DMS 273 treated with DMSO at 0.1 percent for 48 hours (cell line): ENCODE measurements at regions not wholly inside any gene's neighbourhood (a gene's known extent, or its start where the extent isn't known, plus 50 kb on each side); places are given as distances from the start of the nearest gene placed in this dataset.

Experiments
- DNase-seq: peaks from one replicate; lab custom pipeline; 2025; lab: John Stamatoyannopoulos, UW

- no peak for DNase-seq
Observed at GRCh38 chr9:1331546-1332038, 281.4 kb downstream of the DMRT2 start.

DNA sequence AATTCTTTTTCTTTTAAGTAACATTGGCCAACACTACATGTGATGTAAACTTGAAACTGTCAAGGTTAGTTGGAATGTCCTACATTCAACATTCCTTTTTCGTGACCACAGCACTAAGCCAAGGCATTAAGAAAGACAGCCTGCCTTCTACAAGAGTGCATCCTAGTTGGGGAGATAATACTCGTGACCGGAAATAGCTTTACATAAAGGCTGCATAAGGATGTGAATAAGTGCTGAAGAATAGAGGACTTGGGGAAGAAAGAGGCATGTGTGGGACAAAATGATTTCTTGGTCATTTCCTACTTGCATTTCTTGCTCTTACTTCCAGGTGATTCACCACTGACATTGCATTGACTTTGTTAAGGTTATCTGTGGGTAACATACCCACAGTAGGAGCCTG, 282.0 kb downstream of the DMRT2 start:
- DNase-seq: no peak

- no peak for DNase-seq
Observed at GRCh38 chr9:1335174-1335573, 285.0 kb downstream of the DMRT2 start.

DNA sequence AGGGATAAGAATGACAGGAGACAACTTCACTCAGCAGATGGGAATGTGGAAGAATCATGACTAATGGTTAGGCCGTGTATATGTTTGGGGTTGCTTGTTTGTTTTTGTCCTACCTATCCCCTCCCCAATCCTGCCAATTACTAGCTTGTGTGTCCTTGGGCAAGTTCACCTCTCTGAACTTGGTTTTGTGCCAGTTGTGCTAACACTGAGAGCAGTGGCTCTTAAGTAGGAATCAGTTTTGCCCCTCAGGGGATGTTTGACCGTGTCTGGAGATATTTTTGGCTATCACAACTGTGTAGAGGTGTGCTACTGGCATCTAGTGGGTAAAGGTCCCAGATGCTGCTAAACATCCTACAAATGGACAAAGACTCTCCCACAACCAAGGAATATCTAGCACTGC, 287.0 kb downstream of the DMRT2 start:
- no peak for DNase-seq

- DNase-seq: no peak
Observed at GRCh38 chr9:1340390-1340789, 290.2 kb downstream of the DMRT2 start.

GRCh38 chr9:1353291-1353690, 303.1 kb downstream of the DMRT2 start:
- no peak for DNase-seq

DNA sequence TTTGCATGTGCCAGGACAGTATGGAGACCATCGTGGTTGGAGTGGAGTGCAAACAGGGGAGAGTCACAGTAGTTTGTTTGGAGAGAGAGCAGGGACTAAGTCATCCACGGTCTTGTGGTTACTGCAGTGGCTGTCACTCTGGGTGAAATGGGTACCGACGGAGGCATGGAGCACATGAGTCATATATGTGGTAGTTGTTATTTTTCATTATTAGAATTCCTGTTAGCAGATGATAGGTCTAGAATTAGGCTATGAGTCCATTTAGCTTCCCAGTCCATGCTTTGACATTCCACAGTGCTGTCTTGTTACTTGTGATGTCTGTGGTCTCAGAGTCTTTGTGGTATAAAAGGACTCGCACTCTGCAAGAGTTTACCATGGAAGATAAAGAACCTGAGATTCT, 303.9 kb downstream of the DMRT2 start:
- DNase-seq: no peak

GRCh38 chr9:1354606-1355005, 304.4 kb downstream of the DMRT2 start:
- DNase-seq: no peak

DNA sequence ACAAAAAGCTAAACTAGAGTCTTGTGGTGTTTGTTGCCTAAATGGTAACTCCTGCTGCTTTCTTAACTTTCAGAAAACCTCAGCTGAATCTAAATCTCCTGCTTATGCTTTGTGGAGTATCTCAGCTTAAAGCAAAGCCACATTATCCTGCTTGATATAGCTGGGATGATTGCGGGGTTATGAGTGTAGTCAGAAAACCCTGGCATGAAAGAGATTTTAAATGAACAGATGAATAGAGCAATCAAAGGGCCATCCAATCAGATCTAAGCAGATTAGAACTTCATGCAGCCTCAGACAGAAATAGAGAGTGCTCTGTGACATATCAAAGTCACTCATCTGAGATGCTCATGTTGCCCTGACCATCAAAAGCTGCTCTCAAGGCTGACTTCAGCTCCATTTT, 305.5 kb downstream of the DMRT2 start:
- DNase-seq: no peak

GRCh38 chr9:1362845-1363244, 312.7 kb downstream of the DMRT2 start:
- no peak for DNase-seq

DNA sequence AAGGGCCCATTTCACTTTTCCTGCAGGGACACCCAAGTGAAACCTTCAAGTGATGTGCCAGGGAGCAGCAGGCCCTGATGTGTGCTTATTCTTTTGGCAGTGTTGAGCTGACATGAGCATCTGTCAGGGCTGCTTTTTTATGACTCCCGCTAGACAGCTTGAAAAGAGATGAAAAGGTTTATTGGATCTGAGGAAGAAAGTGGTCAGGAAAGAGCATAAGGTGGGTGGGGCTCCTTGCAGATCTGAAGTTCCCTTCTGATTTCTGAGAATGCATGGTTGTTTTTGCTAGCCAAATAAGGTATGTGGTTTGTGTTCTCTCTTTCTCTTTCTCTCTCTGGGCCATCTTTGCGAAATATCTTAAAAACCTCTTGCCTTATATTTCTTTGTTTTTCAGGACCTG, 316.1 kb downstream of the DMRT2 start:
- DNase-seq: no peak

DNA sequence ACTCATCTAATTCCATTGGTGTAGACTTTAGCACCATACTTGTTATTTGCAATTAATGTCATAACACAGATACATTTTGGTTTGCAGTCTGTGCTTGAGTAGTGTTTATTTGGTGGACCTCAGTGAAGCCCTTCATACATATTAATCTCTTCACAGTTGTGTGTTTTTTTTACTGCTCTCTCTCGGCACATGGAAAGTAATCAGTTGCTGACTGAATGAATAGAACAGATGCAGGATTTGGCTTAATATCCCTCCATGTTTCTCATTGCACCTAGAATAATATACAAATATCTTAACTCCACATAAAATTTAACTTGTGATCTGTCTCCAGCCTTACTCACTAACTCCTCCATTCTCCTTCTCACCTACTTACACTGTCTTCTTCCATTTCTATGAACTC, 319.1 kb downstream of the DMRT2 start:
- DNase-seq: no peak

DNA sequence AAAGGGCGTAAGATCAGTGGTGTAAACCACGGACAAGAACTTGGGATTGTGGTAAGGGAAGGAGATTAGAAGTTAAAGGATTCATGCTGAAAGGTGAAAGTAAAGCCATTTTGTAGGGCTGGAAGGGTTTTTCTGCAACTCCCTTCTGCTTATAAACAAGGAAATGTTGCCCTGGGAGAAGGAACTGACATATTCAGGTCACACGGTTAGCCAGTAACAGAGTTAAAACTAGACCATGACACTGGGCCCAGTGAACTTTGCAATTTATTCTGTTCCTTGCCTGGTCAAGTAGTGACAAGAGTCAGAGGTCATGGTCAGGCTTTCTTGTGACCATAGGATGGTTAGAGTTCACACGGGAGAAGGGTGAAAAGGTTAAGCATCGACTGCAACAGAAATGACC, 323.3 kb downstream of the DMRT2 start:
- DNase-seq: no peak

DNA sequence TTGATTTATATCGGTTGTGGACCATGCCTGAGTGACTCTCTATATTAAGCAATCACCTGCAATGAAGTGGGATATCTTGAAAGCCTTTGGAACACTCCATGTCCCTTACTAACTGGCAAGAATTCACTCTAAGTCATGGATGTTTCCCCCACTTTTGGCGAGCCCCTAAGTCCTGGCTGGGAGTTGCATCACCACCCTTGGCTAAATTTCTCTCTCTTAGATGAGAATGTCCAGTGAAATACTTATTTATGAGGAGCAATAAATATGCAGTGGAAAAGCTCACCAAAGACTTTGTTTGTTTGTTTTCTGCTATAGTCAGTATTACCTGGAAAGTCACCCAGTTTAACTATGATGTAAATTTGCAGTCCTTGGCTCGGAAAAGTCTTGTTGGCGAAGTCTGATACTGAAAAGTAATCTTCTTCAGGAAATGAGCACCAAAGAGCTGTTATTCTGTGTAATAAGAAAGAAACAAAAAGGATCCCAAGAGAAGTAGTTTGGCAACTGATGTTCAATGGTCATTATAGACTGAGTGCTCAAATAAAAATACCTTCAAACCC, 333.8 kb downstream of the DMRT2 start:
- no peak for DNase-seq

- DNase-seq: no peak
Observed at GRCh38 chr9:1384816-1385215, 334.7 kb downstream of the DMRT2 start.

DNA sequence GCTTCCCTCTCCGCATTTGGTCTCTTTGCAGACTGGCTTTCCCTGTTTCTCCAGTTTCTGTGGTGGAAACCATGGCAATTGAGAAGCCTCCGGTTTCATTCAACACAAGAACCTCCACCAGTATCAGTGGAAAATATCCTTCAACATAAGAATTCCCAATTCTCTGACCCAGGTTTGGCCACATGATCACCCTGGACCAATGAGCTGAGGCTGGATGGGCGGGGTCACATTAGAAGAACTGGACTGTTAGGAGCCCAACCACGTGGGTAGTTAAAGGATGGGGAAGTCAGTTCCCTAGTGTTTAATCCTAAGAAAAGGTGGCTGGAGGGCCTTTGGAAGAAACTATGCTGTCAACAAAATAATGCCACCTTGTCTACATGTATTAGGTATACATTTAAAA, 336.3 kb downstream of the DMRT2 start:
- no peak for DNase-seq

DNA sequence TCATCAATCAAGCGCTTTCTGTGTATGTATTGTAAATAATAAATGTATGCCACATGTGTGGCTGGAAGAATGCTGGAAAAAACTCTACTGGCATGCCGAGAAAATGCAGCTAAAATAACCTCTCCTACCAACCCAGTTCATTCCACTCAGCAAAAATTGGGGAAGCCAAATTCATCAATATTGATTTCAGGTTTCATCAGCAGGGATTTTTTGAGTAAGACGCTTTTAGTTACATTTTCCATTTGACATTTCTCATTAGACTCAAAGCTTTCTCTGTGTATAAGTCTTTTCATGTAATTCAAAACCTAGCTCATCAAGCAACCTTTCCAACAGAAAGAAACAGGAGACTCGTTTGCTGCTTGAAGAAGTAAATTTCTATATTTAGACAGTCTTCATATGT, 338.1 kb downstream of the DMRT2 start:
- no peak for DNase-seq

GRCh38 chr9:1400983-1401382, 350.8 kb downstream of the DMRT2 start:
- DNase-seq: no peak

DNA sequence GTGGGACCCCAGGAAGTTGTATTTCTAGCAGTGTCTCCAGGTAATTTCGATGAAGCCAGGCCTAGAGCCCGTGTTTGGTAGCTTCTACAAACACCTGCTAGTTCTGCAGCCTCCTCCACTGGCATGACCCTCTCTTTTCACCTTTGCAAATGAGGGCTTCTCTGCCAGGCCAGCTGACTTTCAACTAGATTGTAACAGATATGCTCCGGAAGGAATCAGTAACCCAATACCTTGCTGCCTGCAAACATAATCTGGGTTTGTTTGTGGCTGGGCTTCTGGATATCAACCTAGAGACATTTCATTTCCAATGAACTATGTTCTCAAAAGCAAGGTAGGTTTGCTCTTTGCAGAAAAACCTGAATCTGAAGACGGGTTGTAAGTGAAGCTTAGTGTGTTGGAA, 354.8 kb downstream of the DMRT2 start:
- DNase-seq: no peak

DNA sequence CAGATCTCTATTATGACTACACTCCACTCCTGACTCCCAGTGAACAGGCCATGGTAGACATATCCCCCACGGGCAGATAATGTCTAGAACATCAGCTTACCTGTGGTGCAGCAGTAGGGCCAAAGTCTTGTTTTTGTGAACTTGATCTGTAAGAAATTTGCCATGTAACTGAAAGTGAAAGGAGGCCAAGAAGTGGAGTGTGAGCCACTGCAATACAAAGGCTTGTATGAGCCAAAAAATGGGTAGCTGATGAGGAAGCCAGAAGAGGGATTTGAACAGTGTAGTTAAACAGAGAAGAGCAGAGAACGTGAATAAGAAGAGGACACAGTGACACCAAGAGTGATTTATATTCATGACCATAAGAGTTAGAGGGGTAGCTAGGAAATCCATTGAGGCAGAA, 361.7 kb downstream of the DMRT2 start:
- no peak for DNase-seq

DNA sequence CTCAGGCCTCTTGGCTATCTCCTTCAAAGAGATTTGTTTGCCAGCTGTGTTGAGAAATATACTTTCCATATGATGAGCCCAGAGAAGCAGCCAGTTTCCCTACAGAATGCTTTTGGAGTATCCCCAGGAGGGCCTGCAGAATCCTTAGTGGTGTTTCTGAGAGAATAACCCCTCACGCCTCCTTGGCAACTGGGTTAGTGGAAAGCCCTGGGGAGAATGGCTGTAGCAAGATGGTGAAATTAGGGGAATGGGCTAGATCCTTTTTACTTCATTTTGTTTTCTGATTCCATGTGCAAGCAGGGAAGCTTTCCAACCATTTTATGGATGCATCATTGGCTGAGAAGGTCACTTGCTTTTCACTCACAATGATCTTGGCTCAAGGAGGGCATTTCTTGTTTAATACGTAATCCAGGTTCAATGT, 364.6 kb downstream of the DMRT2 start:
- no peak for DNase-seq

- no peak for DNase-seq
Observed at GRCh38 chr9:1415146-1415545, 365.0 kb downstream of the DMRT2 start.

GRCh38 chr9:1416261-1416660, 366.1 kb downstream of the DMRT2 start:
- no peak for DNase-seq

GRCh38 chr9:1421436-1421835, 371.3 kb downstream of the DMRT2 start:
- no peak for DNase-seq

DNA sequence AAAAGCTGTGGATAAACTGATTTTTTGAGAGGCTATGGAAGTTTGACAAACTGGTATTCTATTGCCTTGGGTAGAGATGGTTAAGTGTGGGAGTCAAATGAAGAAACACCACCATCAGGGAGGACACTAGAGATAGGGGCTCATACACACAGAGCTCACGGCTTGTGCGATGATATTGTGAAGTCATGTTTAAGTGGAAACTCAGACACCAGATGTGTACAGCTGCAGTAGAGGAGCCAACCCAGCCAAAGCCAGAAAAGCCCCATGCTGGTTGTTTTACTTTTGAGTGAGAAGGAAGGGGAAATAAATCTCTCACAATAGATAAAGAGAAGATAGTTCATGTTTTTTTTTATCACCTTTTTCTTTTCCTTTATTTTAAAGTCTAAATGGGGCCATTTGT, 377.7 kb downstream of the DMRT2 start:
- DNase-seq: no peak
